ENCODE measurements at regions not wholly inside any gene's neighbourhood (a gene's known extent, or its start where the extent isn't known, plus 50 kb on each side); places are given as distances from the start of the nearest gene placed in this dataset.

DNA sequence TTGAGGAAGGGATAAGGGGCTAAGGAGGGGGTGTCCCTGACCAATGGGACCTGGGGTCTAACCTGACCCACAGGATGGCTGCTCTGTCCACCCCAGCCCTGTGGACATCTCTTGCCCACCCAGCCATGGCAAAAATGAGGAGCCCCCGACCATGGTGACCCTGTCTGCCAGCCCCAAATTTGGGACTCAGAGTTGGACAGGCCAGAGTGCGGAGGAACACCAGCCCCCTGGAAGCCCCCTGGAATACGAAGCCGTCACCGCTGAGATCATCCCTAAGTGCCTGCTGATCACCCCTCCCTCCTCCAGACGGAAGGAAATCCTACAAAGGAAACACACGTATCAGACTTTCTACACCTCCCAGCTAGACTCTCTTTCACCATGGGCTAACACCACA lies 119.3 kb downstream of the SIK1 start:
- no peaks in the 10 kb centered on the region for H3K36me3 ChIP-seq

GRCh38 chr21:43306911-43307676 lies 119.8 kb downstream of the SIK1 start:
- no peak overlapping the region for H3K4me3 ChIP-seq
- H3K36me3 ChIP-seq = no peaks in the 10 kb centered on the region
- H3K27me3 ChIP-seq = no peaks in the 10 kb centered on the region
- DNase-seq (peak in 2 of 4 donors; percentile 41 to 66), ATAC-seq (peak; percentile 60)
- no peaks in the 10 kb centered on the region for H3K4me1 ChIP-seq
- no peaks in the 10 kb centered on the region for H3K9me3 ChIP-seq
- intact Hi-C loops (cut with DNase I) = no loop called here
- no peak for TF ChIP-seq CTCF (IDR thresholded peaks at IDR 0.05)
- no peak overlapping the region for H3K27ac ChIP-seq

More for the DNA sequence above, 119.3 kb downstream of the SIK1 start:
- ATAC-seq = no peak
- Histone ChIP-seq H3K27ac (no peak overlapping the region), H3K9me3 (no peaks in the 10 kb centered on the region), H3K4me1 (no peaks in the 10 kb centered on the region), H3K27me3 (no peaks in the 10 kb centered on the region), H3K4me3 (no peak overlapping the region)
- no peak for TF ChIP-seq CTCF (IDR thresholded peaks at IDR 0.05)
- intact Hi-C loops (cut with DNase I) = no loop called here
- DNase-seq = peak in 1 of 4 donors; percentile 14

- no peaks in the 10 kb centered on the region for H3K36me3 ChIP-seq
- H3K27me3 ChIP-seq = no peaks in the 10 kb centered on the region
- no peak for TF ChIP-seq CTCF (IDR thresholded peaks at IDR 0.05)
- H3K4me3 ChIP-seq = no peak overlapping the region
- H3K9me3 ChIP-seq = no peaks in the 10 kb centered on the region
- DNase-seq = peak in 2 of 4 donors; percentile 7 to 37
- no peaks in the 10 kb centered on the region for H3K4me1 ChIP-seq
- no peak for ATAC-seq
- no peak overlapping the region for H3K27ac ChIP-seq
- intact Hi-C loops (cut with DNase I) = no loop called here
Measured at GRCh38 chr21:43306391-43306790, 120.5 kb downstream of the SIK1 start.

DNA sequence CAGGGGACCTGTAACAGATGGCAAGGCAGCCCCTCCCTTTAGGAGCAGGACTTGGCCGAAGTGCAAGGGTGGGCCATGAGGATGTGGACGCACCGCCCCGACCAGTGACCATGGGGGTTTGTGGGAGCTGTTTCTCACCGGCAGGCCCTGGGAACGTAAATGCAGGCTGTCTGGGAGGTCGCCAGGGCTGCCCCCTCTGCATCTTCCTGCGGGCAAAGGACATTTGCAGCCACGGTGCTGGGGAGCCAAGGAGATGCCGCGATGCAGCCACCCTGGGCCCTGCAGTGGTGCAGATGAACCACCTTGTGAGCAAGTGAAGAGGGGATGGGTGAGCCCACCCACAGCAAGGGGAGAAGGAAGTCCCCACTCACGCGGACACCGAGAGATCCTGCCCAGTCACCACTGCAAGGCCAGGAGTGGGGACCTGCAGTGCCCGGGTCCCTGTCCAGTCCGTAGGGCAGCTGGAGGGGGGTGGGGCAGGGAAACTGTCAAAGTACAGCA lies 121.1 kb downstream of the SIK1 start:
- H3K9me3 ChIP-seq = no peaks in the 10 kb centered on the region
- no peak overlapping the region for H3K4me3 ChIP-seq
- H3K4me1 ChIP-seq = no peaks in the 10 kb centered on the region
- TF ChIP-seq CTCF (IDR thresholded peaks at IDR 0.05) = no peak
- H3K27me3 ChIP-seq = no peaks in the 10 kb centered on the region
- no peaks in the 10 kb centered on the region for H3K36me3 ChIP-seq
- intact Hi-C loops (cut with DNase I) = no loop called here
- ATAC-seq (no peak), DNase-seq (peak in 2 of 4 donors; percentile 21 to 62)
- H3K27ac ChIP-seq = no peak overlapping the region

GRCh38 chr21:43305336-43305665 lies 121.6 kb downstream of the SIK1 start:
- DNase-seq (peak in 1 of 4 donors; percentile 42), ATAC-seq (no peak)
- H3K4me1 ChIP-seq = no peaks in the 10 kb centered on the region
- intact Hi-C loops (cut with DNase I) = no loop called here
- no peak overlapping the region for H3K4me3 ChIP-seq
- TF ChIP-seq CTCF (IDR thresholded peaks at IDR 0.05) = no peak
- H3K9me3 ChIP-seq = no peaks in the 10 kb centered on the region
- H3K27ac ChIP-seq = no peak overlapping the region
- H3K27me3 ChIP-seq = no peaks in the 10 kb centered on the region
- no peaks in the 10 kb centered on the region for H3K36me3 ChIP-seq

Data from left lung (tissue), 4 donors.